ENCODE measurements at regions not wholly inside any gene's neighbourhood (a gene's known extent, or its start where the extent isn't known, plus 50 kb on each side); places are given as distances from the start of the nearest gene placed in this dataset.

DNA sequence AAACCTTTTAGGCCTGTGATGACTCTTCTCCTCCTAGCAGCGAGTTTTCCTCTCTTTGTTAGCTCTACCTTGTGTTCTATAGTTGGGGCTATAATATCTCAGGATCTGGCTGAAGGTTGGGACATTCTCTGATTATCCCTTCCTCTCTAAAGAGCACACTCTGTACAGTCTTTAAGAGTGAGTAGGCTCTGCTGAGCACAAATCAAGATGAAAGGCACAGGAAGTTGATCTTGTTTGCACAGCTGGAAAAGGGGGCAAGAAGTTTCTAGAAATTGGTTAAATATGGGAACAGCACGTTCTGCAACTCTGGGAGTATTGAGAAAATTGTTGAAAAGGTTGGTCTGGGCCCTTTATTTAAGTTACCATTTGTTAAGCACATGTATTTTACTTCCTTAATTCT lies 240.9 kb downstream of the CDH11 start:
- Histone ChIP-seq H3K4me1 (peaks cover 0 to 4% (median 0%) of the 10 kb centered on the region in 4 donors), H3K4me3 (no peak overlapping the region), H3K9me3 (peaks cover 0 to 5% (median 0%) of the 10 kb centered on the region in 4 donors), H3K36me3 (no peaks in the 10 kb centered on the region), H3K27me3 (no peaks in the 10 kb centered on the region), H3K27ac (no peak overlapping the region)
- WGBS, 5 donors = 20 to 31% (median 27%) methylated on average over 2 of the region's 2 CpGs
- intact Hi-C loops (cut with DNase I; ENCODE audit: low total_unique reads) = no loop called here
- TF ChIP-seq CTCF (IDR thresholded peaks at IDR 0.05) (no peak), EP300 (IDR thresholded peaks at IDR 0.05) (no peak), POLR2A (IDR thresholded peaks at IDR 0.05) (no peak), POLR2AphosphoS5 (IDR thresholded peaks at IDR 0.05) (no peak)
- no peak for DNase-seq

- Histone ChIP-seq H3K9me3 (peaks cover 0 to 5% (median 0%) of the 10 kb centered on the region in 4 donors), H3K27ac (no peak overlapping the region), H3K27me3 (no peaks in the 10 kb centered on the region), H3K36me3 (no peaks in the 10 kb centered on the region), H3K4me1 (peaks cover 0 to 4% (median 0%) of the 10 kb centered on the region in 4 donors), H3K4me3 (no peak overlapping the region)
- TF ChIP-seq CTCF (IDR thresholded peaks at IDR 0.05) (no peak), POLR2AphosphoS5 (IDR thresholded peaks at IDR 0.05) (no peak), EP300 (IDR thresholded peaks at IDR 0.05) (no peak), POLR2A (IDR thresholded peaks at IDR 0.05) (no peak)
- WGBS, 5 donors = 67 to 79% (median 70%) methylated on average over 3 of the region's 3 CpGs
- no peak for DNase-seq
- intact Hi-C loops (cut with DNase I; ENCODE audit: low total_unique reads) = no loop called here
Observed at GRCh38 chr16:64880006-64880405, 241.9 kb downstream of the CDH11 start.

GRCh38 chr16:64878940-64879339 lies 242.9 kb downstream of the CDH11 start:
- Histone ChIP-seq H3K4me1 (peaks cover 0 to 4% (median 0%) of the 10 kb centered on the region in 4 donors), H3K9me3 (peaks cover 0 to 5% (median 0%) of the 10 kb centered on the region in 4 donors), H3K4me3 (no peak overlapping the region), H3K27ac (no peak overlapping the region), H3K27me3 (no peaks in the 10 kb centered on the region), H3K36me3 (no peaks in the 10 kb centered on the region)
- TF ChIP-seq POLR2AphosphoS5 (IDR thresholded peaks at IDR 0.05) = no peak
- TF ChIP-seq POLR2A (IDR thresholded peaks at IDR 0.05) = no peak
- TF ChIP-seq CTCF (IDR thresholded peaks at IDR 0.05) = no peak
- TF ChIP-seq EP300 (IDR thresholded peaks at IDR 0.05) = no peak
- 71 to 85% (median 81%) methylated on average over 4 of the region's 4 CpGs for whole genome bisulfite sequencing, 5 donors
- intact Hi-C loops (cut with DNase I; ENCODE audit: low total_unique reads) = no loop called here
- no peak for DNase-seq

GRCh38 chr16:64872101-64872500 lies 249.8 kb downstream of the CDH11 start:
- WGBS, 5 donors = 81 to 97% (median 91%) methylated on average over 2 of the region's 2 CpGs
- intact Hi-C loops (cut with DNase I; ENCODE audit: low total_unique reads) = no loop called here
- Histone ChIP-seq H3K4me3 (no peak overlapping the region), H3K27me3 (no peaks in the 10 kb centered on the region), H3K36me3 (no peaks in the 10 kb centered on the region), H3K4me1 (no peaks in the 10 kb centered on the region), H3K9me3 (no peaks in the 10 kb centered on the region), H3K27ac (no peak overlapping the region)
- no peak for DNase-seq
- TF ChIP-seq POLR2A (IDR thresholded peaks at IDR 0.05) = no peak
- TF ChIP-seq POLR2AphosphoS5 (IDR thresholded peaks at IDR 0.05) = no peak
- no peak for TF ChIP-seq CTCF (IDR thresholded peaks at IDR 0.05)
- TF ChIP-seq EP300 (IDR thresholded peaks at IDR 0.05) = no peak

All from stomach (tissue), 8 donors.